ENCODE measurements at regions not wholly inside any gene's neighbourhood (a gene's known extent, or its start where the extent isn't known, plus 50 kb on each side); places are given as distances from the start of the nearest gene placed in this dataset.

DNA sequence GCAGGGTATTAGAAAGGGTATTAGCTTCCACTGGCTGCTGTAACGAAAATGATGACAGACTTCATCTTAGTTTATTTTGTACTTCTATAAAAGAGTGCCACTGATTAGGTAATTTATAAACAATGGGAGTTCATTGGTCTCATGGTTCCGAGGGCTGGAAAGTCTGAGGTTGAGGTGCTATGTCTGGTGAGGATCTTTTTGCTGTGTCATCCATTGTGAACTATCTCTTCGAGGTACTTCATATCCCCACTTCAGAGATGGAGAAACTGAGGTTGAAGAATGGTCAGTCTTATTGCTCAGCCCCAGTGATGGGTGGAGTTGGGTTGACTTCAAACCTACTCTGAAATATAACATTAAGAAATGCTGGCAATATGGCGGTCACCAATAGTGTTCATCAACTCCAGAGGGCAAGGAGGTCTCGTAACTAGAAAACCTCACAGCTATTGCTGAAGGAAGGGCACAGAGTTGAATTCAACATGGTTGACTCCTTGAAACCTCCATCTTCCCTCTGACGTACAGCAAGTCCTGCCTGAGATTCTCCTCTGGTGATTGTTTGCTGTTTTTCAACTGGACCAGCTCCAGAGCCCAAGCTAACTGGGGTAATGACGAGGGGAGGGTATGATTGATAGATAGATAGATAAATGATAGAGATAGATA is 53.6 kb upstream of the SHOX start:
- TF ChIP-seq, protein P1, sequence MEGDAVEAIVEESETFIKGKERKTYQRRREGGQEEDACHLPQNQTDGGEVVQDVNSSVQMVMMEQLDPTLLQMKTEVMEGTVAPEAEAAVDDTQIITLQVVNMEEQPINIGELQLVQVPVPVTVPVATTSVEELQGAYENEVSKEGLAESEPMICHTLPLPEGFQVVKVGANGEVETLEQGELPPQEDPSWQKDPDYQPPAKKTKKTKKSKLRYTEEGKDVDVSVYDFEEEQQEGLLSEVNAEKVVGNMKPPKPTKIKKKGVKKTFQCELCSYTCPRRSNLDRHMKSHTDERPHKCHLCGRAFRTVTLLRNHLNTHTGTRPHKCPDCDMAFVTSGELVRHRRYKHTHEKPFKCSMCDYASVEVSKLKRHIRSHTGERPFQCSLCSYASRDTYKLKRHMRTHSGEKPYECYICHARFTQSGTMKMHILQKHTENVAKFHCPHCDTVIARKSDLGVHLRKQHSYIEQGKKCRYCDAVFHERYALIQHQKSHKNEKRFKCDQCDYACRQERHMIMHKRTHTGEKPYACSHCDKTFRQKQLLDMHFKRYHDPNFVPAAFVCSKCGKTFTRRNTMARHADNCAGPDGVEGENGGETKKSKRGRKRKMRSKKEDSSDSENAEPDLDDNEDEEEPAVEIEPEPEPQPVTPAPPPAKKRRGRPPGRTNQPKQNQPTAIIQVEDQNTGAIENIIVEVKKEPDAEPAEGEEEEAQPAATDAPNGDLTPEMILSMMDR (conservative IDR thresholded peaks at IDR 0.05 in 1 of 2, IDR thresholded peaks at IDR 0.05 in 1 of 2; ENCODE audit: low read depth in 1 of 2, low read length in 2 of 2), result no peak
- no peak for TF ChIP-seq EZH2 (IDR thresholded peaks at IDR 0.05; ENCODE audit: low read length, missing control alignments)

Measured in fibroblast of lung (primary cell).